Activated CD4-positive, alpha-beta T cell treated with anti-CD3 and anti-CD28 coated beads, Interleukin-2, amount 50 U/mL, for 48 hours (primary cell): ENCODE measurements at regions not wholly inside any gene's neighbourhood (a gene's known extent, or its start where the extent isn't known, plus 50 kb on each side); places are given as distances from the start of the nearest gene placed in this dataset.

Source experiments
- DNase-seq, 2 experiments: peaks; one replicate each; pipeline ENCODE4 v3.0.0-alpha.2; 2020

- DNase-seq: no peak
Observed at GRCh38 chr11:119982517-119983239, 155.2 kb downstream of the TRIM29 start.

GRCh38 chr11:119980431-119980830 is 157.5 kb downstream of the TRIM29 start:
- DNase-seq: no peak

GRCh38 chr11:119979701-119980100 is 158.2 kb downstream of the TRIM29 start:
- no peak for DNase-seq

GRCh38 chr11:119978696-119979095 is 159.2 kb downstream of the TRIM29 start:
- DNase-seq: no peak

- no peak for DNase-seq
Observed at GRCh38 chr11:119977881-119978280, 160.0 kb downstream of the TRIM29 start.

GRCh38 chr11:119977561-119977860 is 160.4 kb downstream of the TRIM29 start:
- no peak for DNase-seq

- DNase-seq: no peak
Observed at GRCh38 chr11:119976805-119977560, 160.9 kb downstream of the TRIM29 start.

GRCh38 chr11:119975561-119976152 is 162.3 kb downstream of the TRIM29 start:
- no peak for DNase-seq

GRCh38 chr11:119974467-119974866 is 163.4 kb downstream of the TRIM29 start:
- DNase-seq: no peak

GRCh38 chr11:119974051-119974450 is 163.9 kb downstream of the TRIM29 start:
- DNase-seq: no peak

- no peak for DNase-seq
Observed at GRCh38 chr11:119972281-119972680, 165.6 kb downstream of the TRIM29 start.

- DNase-seq: no peak
Observed at GRCh38 chr11:119970555-119971304, 167.2 kb downstream of the TRIM29 start.

- DNase-seq: no peak
Observed at GRCh38 chr11:119964136-119965025, 173.5 kb downstream of the TRIM29 start.

GRCh38 chr11:119957951-119958350 is 180.0 kb downstream of the TRIM29 start:
- no peak for DNase-seq

- no peak for DNase-seq
Observed at GRCh38 chr11:119952441-119952840, 185.5 kb downstream of the TRIM29 start.

- DNase-seq: no peak
Observed at GRCh38 chr11:119943298-119943655, 194.6 kb downstream of the TRIM29 start.

- no peak for DNase-seq
Observed at GRCh38 chr11:119942583-119943297, 195.2 kb downstream of the TRIM29 start.

GRCh38 chr11:119941636-119942411 is 196.1 kb downstream of the TRIM29 start:
- no peak for DNase-seq

- no peak for DNase-seq
Observed at GRCh38 chr11:119941171-119941570, 196.7 kb downstream of the TRIM29 start.

- no peak for DNase-seq
Observed at GRCh38 chr11:119940401-119940976, 197.4 kb downstream of the TRIM29 start.

GRCh38 chr11:119937412-119937811 is 200.5 kb downstream of the TRIM29 start:
- DNase-seq: no peak
